GM18499 (cell line): ENCODE measurements at regions not wholly inside any gene's neighbourhood (a gene's known extent, or its start where the extent isn't known, plus 50 kb on each side); places are given as distances from the start of the nearest gene placed in this dataset.

Experiments
- ATAC-seq: cut with Tn5 transposase; IDR thresholded peaks from one replicate; pipeline ENCODE4 v1.9.1; 2021; ENCODE audit warnings: moderate number of reproducible peaks; ENCODE audit not compliant: insufficient read depth, unreplicated experiment

GRCh38 chr12:9271875-9272274 lies 63.7 kb upstream of the PZP start:
- no peak for ATAC-seq

GRCh38 chr12:9264546-9264945 lies 56.4 kb upstream of the PZP start:
- no peak for ATAC-seq

GRCh38 chr12:9260931-9261330 lies 52.7 kb upstream of the PZP start:
- no peak for ATAC-seq

- ATAC-seq, result no peak
These were observed 50.5 kb upstream of the PZP start for GRCh38 chr12:9258676-9259075.
